Neural cell (in vitro differentiated cells): ENCODE measurements at regions not wholly inside any gene's neighbourhood (a gene's known extent, or its start where the extent isn't known, plus 50 kb on each side); places are given as distances from the start of the nearest gene placed in this dataset.

Experiments
- H2AFZ ChIP-seq: fragments of 200-600, 300-800 bp; sonication (generic), shearing (Covaris generic); 2 replicates; pipeline ENCODE4 v1.6.0; 2014; ENCODE audit warnings: low read depth, mild to moderate bottlenecking, antibody characterized with exemption, low read length, moderate library complexity
- H3F3A ChIP-seq: fragments of 200-600 bp; shearing (Covaris generic); 2 replicates; pipeline ENCODE4 v1.6.1; 2016; ENCODE audit warnings: mild to moderate bottlenecking, moderate library complexity, mixed read lengths, antibody characterized with exemption, low read length; ENCODE audit not compliant: insufficient read depth, poor library complexity, severe bottlenecking
- H3K27ac ChIP-seq: fragments of 200-600, 300-800 bp; sonication (generic), shearing (Covaris generic); 2 replicates; pipeline ENCODE4 v1.5.1; 2014; ENCODE audit warnings: mild to moderate bottlenecking, low read length, moderate library complexity
- H3K27me3 ChIP-seq: fragments of 300-800, 200-600 bp; sonication (generic), shearing (Covaris generic); 2 replicates; pipeline ENCODE4 v1.6.0; 2014; ENCODE audit warnings: mild to moderate bottlenecking, low read depth, low read length, moderate library complexity; ENCODE audit not compliant: insufficient read depth
- H3K36me3 ChIP-seq: fragments of 300-800, 200-600 bp; sonication (generic), shearing (Covaris generic); 2 replicates; pipeline ENCODE4 v1.5.1; 2014; ENCODE audit warnings: mild to moderate bottlenecking, antibody characterized with exemption, low read length, moderate library complexity; ENCODE audit not compliant: insufficient read depth
- H3K4me2 ChIP-seq: fragments of 300-800, 200-600 bp; sonication (generic), shearing (Covaris generic); 2 replicates; pipeline ENCODE4 v1.6.0; 2014; ENCODE audit warnings: mild to moderate bottlenecking, low read length
- H3K4me3 ChIP-seq: fragments of 300-800, 200-600 bp; sonication (generic), shearing (Covaris generic); 2 replicates; pipeline ENCODE4 v1.5.1; 2014; ENCODE audit warnings: mild to moderate bottlenecking, low read length, moderate library complexity
- H3K79me2 ChIP-seq: fragments of 200-600 bp; shearing (Covaris generic); replicated peaks from 2 replicates; pipeline ENCODE4 v1.6.0; 2014; ENCODE audit warnings: mild to moderate bottlenecking, low read length, moderate library complexity; ENCODE audit not compliant: insufficient read depth
- H3K9ac ChIP-seq: fragments of 300-800, 200-600 bp; sonication (generic), shearing (Covaris generic); 2 replicates; pipeline ENCODE4 v1.6.1; 2016; ENCODE audit warnings: mild to moderate bottlenecking, low read length, mixed read lengths
- H3K9me2 ChIP-seq: fragments of 200-600 bp; shearing (Covaris generic); 2 replicates; pipeline ENCODE4 v1.6.1; 2016; ENCODE audit warnings: mild to moderate bottlenecking, low read length, mixed read lengths; ENCODE audit not compliant: insufficient read depth
- H3K9me3 ChIP-seq: fragments of 200-600, 300-800 bp; sonication (generic), shearing (Covaris generic); 2 replicates; pipeline ENCODE4 v1.6.1; 2016; ENCODE audit warnings: mild to moderate bottlenecking, mixed run types, low read length, moderate library complexity, mixed read lengths
- H4K20me1 ChIP-seq: fragments of 200-600 bp; shearing (Covaris generic); 2 replicates; pipeline ENCODE4 v1.6.1; 2016; ENCODE audit warnings: mild to moderate bottlenecking, mixed run types; ENCODE audit not compliant: insufficient read depth
- EP300 ChIP-seq: fragments of 450-650 bp; conservative IDR thresholded peaks from 2 replicates; pipeline ENCODE4 v1.6.1; 2014; ENCODE audit warnings: antibody characterized with exemption, mild to moderate bottlenecking, moderate library complexity; ENCODE audit not compliant: poor library complexity, severe bottlenecking
- EZH2 ChIP-seq: fragments of 200-600, 300-800 bp; shearing (Covaris generic), sonication (generic); IDR thresholded peaks from 2 replicates; pipeline ENCODE4 v1.6.1; 2014; ENCODE audit warnings: antibody characterized with exemption, low read length, borderline replicate concordance, mild to moderate bottlenecking; ENCODE audit not compliant: insufficient read depth, poor library complexity, severe bottlenecking
- MXI1 ChIP-seq: fragments of 450-650 bp; conservative IDR thresholded peaks from 2 replicates; pipeline ENCODE4 v1.6.1; 2014; ENCODE audit warnings: antibody characterized with exemption, mild to moderate bottlenecking; ENCODE audit not compliant: poor library complexity, severe bottlenecking
- POLR2AphosphoS5 ChIP-seq: IDR thresholded peaks from 2 replicates; pipeline ENCODE4 v1.6.1; 2012
- RAD21 ChIP-seq: fragments of 450-650 bp; conservative IDR thresholded peaks from 2 replicates; pipeline ENCODE4 v1.6.1; 2014; ENCODE audit warnings: antibody characterized with exemption, mild to moderate bottlenecking, moderate library complexity
- SMC3 ChIP-seq: fragments of 450-650 bp; conservative IDR thresholded peaks from 2 replicates; pipeline ENCODE4 v1.6.1; 2014; ENCODE audit warnings: antibody characterized with exemption, mild to moderate bottlenecking, moderate library complexity; ENCODE audit not compliant: poor library complexity
- TAF1 ChIP-seq: IDR thresholded peaks from 2 replicates; pipeline ENCODE4 v1.6.1; 2012; ENCODE audit warnings: low read depth
- TF ChIP-seq, protein P1 (sequence below): fragments of 450-650 bp; IDR thresholded peaks from 2 replicates; pipeline ENCODE4 v1.5.1; 2014; ENCODE audit warnings: antibody characterized with exemption, mild to moderate bottlenecking, moderate library complexity; ENCODE audit not compliant: poor library complexity, severe bottlenecking
- TF ChIP-seq, protein P2 (sequence below): IDR thresholded peaks from 2 replicates; pipeline ENCODE4 v1.6.1; 2012; ENCODE audit warnings: borderline replicate concordance

DNA sequence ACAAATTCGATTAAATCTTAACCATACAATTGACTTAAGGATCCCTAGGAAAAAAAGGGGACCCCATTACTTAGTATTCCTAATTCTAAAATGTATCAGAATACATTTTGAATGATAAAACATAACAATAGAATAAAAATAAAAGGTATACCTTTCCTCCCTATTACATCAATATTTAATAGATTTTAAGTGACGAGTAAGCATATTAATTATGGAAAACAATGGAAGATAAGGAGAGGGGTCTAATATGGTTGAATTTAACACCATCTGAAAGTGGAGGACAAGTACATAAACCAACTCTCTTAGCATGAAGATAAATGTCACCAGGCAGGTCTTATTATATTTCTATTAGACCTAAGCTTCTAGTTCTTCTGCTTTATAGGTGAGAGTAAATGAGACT, 232.1 kb downstream of the HAO1 start:
- no peak overlapping the region for H2AFZ ChIP-seq
- no peaks in the 10 kb centered on the region for H4K20me1 ChIP-seq
- no peaks in the 10 kb centered on the region for H3K27me3 ChIP-seq
- H3K4me3 ChIP-seq = no peak overlapping the region
- H3K27ac ChIP-seq = no peak overlapping the region
- H3K4me2 ChIP-seq = no peak overlapping the region
- no peaks in the 10 kb centered on the region for H3K36me3 ChIP-seq
- no peaks in the 10 kb centered on the region for H3K9me3 ChIP-seq
- H3K79me2 ChIP-seq = no peaks in the 10 kb centered on the region
- no peaks in the 10 kb centered on the region for H3K9me2 ChIP-seq
- no peak overlapping the region for H3K9ac ChIP-seq
- no peaks in the 10 kb centered on the region for H3F3A ChIP-seq
- TF ChIP-seq SMC3 (no peak), POLR2AphosphoS5 (no peak), RAD21 (no peak), EP300 (no peak), TAF1 (no peak), EZH2 (no peak), MXI1 (no peak)
- TF ChIP-seq, protein P1, sequence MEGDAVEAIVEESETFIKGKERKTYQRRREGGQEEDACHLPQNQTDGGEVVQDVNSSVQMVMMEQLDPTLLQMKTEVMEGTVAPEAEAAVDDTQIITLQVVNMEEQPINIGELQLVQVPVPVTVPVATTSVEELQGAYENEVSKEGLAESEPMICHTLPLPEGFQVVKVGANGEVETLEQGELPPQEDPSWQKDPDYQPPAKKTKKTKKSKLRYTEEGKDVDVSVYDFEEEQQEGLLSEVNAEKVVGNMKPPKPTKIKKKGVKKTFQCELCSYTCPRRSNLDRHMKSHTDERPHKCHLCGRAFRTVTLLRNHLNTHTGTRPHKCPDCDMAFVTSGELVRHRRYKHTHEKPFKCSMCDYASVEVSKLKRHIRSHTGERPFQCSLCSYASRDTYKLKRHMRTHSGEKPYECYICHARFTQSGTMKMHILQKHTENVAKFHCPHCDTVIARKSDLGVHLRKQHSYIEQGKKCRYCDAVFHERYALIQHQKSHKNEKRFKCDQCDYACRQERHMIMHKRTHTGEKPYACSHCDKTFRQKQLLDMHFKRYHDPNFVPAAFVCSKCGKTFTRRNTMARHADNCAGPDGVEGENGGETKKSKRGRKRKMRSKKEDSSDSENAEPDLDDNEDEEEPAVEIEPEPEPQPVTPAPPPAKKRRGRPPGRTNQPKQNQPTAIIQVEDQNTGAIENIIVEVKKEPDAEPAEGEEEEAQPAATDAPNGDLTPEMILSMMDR = no peak
- TF ChIP-seq, protein P2, sequence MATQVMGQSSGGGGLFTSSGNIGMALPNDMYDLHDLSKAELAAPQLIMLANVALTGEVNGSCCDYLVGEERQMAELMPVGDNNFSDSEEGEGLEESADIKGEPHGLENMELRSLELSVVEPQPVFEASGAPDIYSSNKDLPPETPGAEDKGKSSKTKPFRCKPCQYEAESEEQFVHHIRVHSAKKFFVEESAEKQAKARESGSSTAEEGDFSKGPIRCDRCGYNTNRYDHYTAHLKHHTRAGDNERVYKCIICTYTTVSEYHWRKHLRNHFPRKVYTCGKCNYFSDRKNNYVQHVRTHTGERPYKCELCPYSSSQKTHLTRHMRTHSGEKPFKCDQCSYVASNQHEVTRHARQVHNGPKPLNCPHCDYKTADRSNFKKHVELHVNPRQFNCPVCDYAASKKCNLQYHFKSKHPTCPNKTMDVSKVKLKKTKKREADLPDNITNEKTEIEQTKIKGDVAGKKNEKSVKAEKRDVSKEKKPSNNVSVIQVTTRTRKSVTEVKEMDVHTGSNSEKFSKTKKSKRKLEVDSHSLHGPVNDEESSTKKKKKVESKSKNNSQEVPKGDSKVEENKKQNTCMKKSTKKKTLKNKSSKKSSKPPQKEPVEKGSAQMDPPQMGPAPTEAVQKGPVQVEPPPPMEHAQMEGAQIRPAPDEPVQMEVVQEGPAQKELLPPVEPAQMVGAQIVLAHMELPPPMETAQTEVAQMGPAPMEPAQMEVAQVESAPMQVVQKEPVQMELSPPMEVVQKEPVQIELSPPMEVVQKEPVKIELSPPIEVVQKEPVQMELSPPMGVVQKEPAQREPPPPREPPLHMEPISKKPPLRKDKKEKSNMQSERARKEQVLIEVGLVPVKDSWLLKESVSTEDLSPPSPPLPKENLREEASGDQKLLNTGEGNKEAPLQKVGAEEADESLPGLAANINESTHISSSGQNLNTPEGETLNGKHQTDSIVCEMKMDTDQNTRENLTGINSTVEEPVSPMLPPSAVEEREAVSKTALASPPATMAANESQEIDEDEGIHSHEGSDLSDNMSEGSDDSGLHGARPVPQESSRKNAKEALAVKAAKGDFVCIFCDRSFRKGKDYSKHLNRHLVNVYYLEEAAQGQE = no peak

DNA sequence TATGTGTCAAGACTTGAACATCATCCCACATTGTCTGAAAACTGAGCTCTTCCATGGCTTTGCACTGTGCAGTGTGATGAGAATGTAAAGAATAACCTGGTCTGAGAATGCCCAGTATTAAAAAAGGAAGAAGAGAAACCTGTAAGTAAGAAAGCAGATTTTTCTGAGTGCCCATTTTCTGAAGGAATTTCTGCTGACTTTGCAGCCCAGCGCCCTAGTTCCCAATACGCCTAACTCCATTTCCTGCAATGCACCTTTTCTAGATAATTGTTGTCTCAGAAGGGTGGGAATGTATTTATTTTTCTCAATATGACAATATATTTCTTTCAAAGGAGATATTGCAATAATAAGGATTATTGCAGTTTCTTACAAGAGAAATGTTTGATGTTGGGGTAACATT, 231.5 kb downstream of the HAO1 start:
- H3K36me3 ChIP-seq = no peaks in the 10 kb centered on the region

More for the DNA sequence above, 231.5 kb downstream of the HAO1 start:
- no peaks in the 10 kb centered on the region for H4K20me1 ChIP-seq
- no peaks in the 10 kb centered on the region for H3K27me3 ChIP-seq
- no peak overlapping the region for H2AFZ ChIP-seq
- no peaks in the 10 kb centered on the region for H3F3A ChIP-seq
- TF ChIP-seq MXI1 = no peak
- no peak for TF ChIP-seq RAD21
- TF ChIP-seq, protein P1 = no peak
- TF ChIP-seq SMC3 = no peak
- TF ChIP-seq POLR2AphosphoS5 = no peak
- no peak for TF ChIP-seq EP300
- TF ChIP-seq, protein P2 = no peak
- TF ChIP-seq TAF1 = no peak
- no peak for TF ChIP-seq EZH2
- no peak overlapping the region for H3K27ac ChIP-seq
- H3K79me2 ChIP-seq = no peaks in the 10 kb centered on the region
- no peak overlapping the region for H3K4me3 ChIP-seq
- no peaks in the 10 kb centered on the region for H3K9me2 ChIP-seq
- H3K9ac ChIP-seq = no peak overlapping the region
- H3K9me3 ChIP-seq = no peaks in the 10 kb centered on the region
- H3K4me2 ChIP-seq = no peak overlapping the region
